Activated naive CD8-positive, alpha-beta T cell treated with anti-CD3 and anti-CD28 coated beads, Interleukin-2, amount 10 ng/mL, durations not matched to agents 7 days and 5 days (primary cell): ENCODE measurements at regions not wholly inside any gene's neighbourhood (a gene's known extent, or its start where the extent isn't known, plus 50 kb on each side); places are given as distances from the start of the nearest gene placed in this dataset.

ENCODE experiments used
- ATAC-seq: fragments of 150-1000 bp; cut with Tn5 transposase; one replicate; pipeline ENCODE4 v1.10.0; 2021; ENCODE audit warnings: low read depth, moderate library complexity
- POLR2A ChIA-PET: fragments of 350-600 bp; sonication (Branson Sonifier 250); formaldehyde crosslinking; loops from one replicate; lab custom pipeline; 2021; ENCODE audit warnings: antibody characterized with exemption; lab: Charles Lee
- DNase-seq: peaks from one replicate; pipeline ENCODE4 v3.0.0; 2021
- H3K27ac Mint-ChIP-seq: one replicate; pipeline ENCODE4 v1.8.0; 2022; ENCODE audit warnings: mild to moderate bottlenecking, mixed read lengths
- H3K27me3 Mint-ChIP-seq: one replicate; pipeline ENCODE4 v1.8.0; 2022; ENCODE audit warnings: mild to moderate bottlenecking, moderate library complexity, mixed read lengths
- H3K36me3 Mint-ChIP-seq: one replicate; pipeline ENCODE4 v1.8.0; 2021; ENCODE audit warnings: mild to moderate bottlenecking, mixed read lengths
- H3K4me1 Mint-ChIP-seq: one replicate; pipeline ENCODE4 v1.8.0; 2021; ENCODE audit warnings: mixed read lengths
- H3K4me3 Mint-ChIP-seq: one replicate; pipeline ENCODE4 v1.8.0; 2022; ENCODE audit warnings: mild to moderate bottlenecking, moderate library complexity, mixed read lengths
- H3K9me3 Mint-ChIP-seq: one replicate; pipeline ENCODE4 v1.8.0; 2021; ENCODE audit warnings: mixed read lengths

GRCh38 chr10:1858048-1858447, 120.7 kb upstream of the ADARB2 start:
- H3K36me3 Mint-ChIP-seq: no peaks in the 10 kb centered on the region
- ATAC-seq (no peak), DNase-seq (no peak)
- POLR2A ChIA-PET: no interaction called here
- no peak overlapping the region for H3K27ac Mint-ChIP-seq
- no peaks in the 10 kb centered on the region for H3K27me3 Mint-ChIP-seq
- H3K4me3 Mint-ChIP-seq: no peak overlapping the region
- no peaks in the 10 kb centered on the region for H3K4me1 Mint-ChIP-seq
- no peaks in the 10 kb centered on the region for H3K9me3 Mint-ChIP-seq

- POLR2A ChIA-PET: no interaction called here
- Mint-ChIP-seq H3K4me3 (no peak overlapping the region), H3K9me3 (no peaks in the 10 kb centered on the region), H3K4me1 (no peaks in the 10 kb centered on the region), H3K27ac (no peak overlapping the region), H3K36me3 (no peaks in the 10 kb centered on the region), H3K27me3 (no peaks in the 10 kb centered on the region)
- ATAC-seq: no peak
- no peak for DNase-seq
Measured at GRCh38 chr10:1855911-1856310, 118.6 kb upstream of the ADARB2 start.

GRCh38 chr10:1854271-1854670, 116.9 kb upstream of the ADARB2 start:
- POLR2A ChIA-PET: no interaction called here
- DNase-seq (no peak), ATAC-seq (no peak)
- Mint-ChIP-seq H3K36me3 (no peaks in the 10 kb centered on the region), H3K4me1 (no peaks in the 10 kb centered on the region), H3K9me3 (no peaks in the 10 kb centered on the region), H3K4me3 (no peak overlapping the region), H3K27ac (no peak overlapping the region), H3K27me3 (no peaks in the 10 kb centered on the region)

- Mint-ChIP-seq H3K4me1 (no peaks in the 10 kb centered on the region), H3K36me3 (no peaks in the 10 kb centered on the region), H3K27ac (no peak overlapping the region), H3K27me3 (no peaks in the 10 kb centered on the region), H3K9me3 (no peaks in the 10 kb centered on the region), H3K4me3 (no peak overlapping the region)
- no peak for DNase-seq
- no peak for ATAC-seq
- POLR2A ChIA-PET: no interaction called here
Measured at GRCh38 chr10:1853801-1854200, 116.5 kb upstream of the ADARB2 start.

GRCh38 chr10:1852841-1853240, 115.5 kb upstream of the ADARB2 start:
- DNase-seq (no peak), ATAC-seq (no peak)
- no peaks in the 10 kb centered on the region for H3K36me3 Mint-ChIP-seq
- H3K4me1 Mint-ChIP-seq: no peaks in the 10 kb centered on the region
- POLR2A ChIA-PET: no interaction called here
- H3K9me3 Mint-ChIP-seq: peaks cover 2% of the 10 kb centered on the region
- H3K27ac Mint-ChIP-seq: no peak overlapping the region
- H3K27me3 Mint-ChIP-seq: no peaks in the 10 kb centered on the region
- H3K4me3 Mint-ChIP-seq: no peak overlapping the region

- DNase-seq (no peak), ATAC-seq (no peak)
- Mint-ChIP-seq H3K9me3 (peaks cover 2% of the 10 kb centered on the region), H3K4me1 (no peaks in the 10 kb centered on the region), H3K27me3 (no peaks in the 10 kb centered on the region), H3K4me3 (no peak overlapping the region), H3K27ac (no peak overlapping the region), H3K36me3 (no peaks in the 10 kb centered on the region)
- POLR2A ChIA-PET: no interaction called here
Measured at GRCh38 chr10:1851762-1852161, 114.4 kb upstream of the ADARB2 start.

- ATAC-seq: no peak
- Mint-ChIP-seq H3K27me3 (no peaks in the 10 kb centered on the region), H3K36me3 (no peaks in the 10 kb centered on the region), H3K4me1 (no peaks in the 10 kb centered on the region), H3K4me3 (no peak overlapping the region), H3K27ac (no peak overlapping the region), H3K9me3 (peaks cover 4% of the 10 kb centered on the region)
- no peak for DNase-seq
- POLR2A ChIA-PET: no interaction called here
Measured at GRCh38 chr10:1850971-1851527, 113.7 kb upstream of the ADARB2 start.

GRCh38 chr10:1847361-1847760, 110.0 kb upstream of the ADARB2 start:
- no peak overlapping the region for H3K4me3 Mint-ChIP-seq
- H3K27ac Mint-ChIP-seq: no peak overlapping the region
- H3K36me3 Mint-ChIP-seq: no peaks in the 10 kb centered on the region
- ATAC-seq: no peak
- peaks cover 2% of the 10 kb centered on the region for H3K27me3 Mint-ChIP-seq
- H3K9me3 Mint-ChIP-seq: peaks cover 4% of the 10 kb centered on the region
- POLR2A ChIA-PET: no interaction called here
- DNase-seq: no peak
- no peaks in the 10 kb centered on the region for H3K4me1 Mint-ChIP-seq

GRCh38 chr10:1846032-1846431, 108.7 kb upstream of the ADARB2 start:
- POLR2A ChIA-PET: no interaction called here
- H3K9me3 Mint-ChIP-seq: peaks cover 9% of the 10 kb centered on the region
- H3K27ac Mint-ChIP-seq: no peak overlapping the region
- no peak overlapping the region for H3K4me3 Mint-ChIP-seq
- ATAC-seq (no peak), DNase-seq (no peak)
- no peaks in the 10 kb centered on the region for H3K4me1 Mint-ChIP-seq
- H3K36me3 Mint-ChIP-seq: no peaks in the 10 kb centered on the region
- peaks cover 2% of the 10 kb centered on the region for H3K27me3 Mint-ChIP-seq

- Mint-ChIP-seq H3K27me3 (peaks cover 2% of the 10 kb centered on the region), H3K4me3 (no peak overlapping the region), H3K27ac (no peak overlapping the region), H3K4me1 (no peaks in the 10 kb centered on the region), H3K9me3 (peaks cover 7% of the 10 kb centered on the region), H3K36me3 (no peaks in the 10 kb centered on the region)
- DNase-seq: no peak
- POLR2A ChIA-PET: no interaction called here
- ATAC-seq: no peak
Measured at GRCh38 chr10:1841759-1842158, 104.4 kb upstream of the ADARB2 start.

GRCh38 chr10:1829712-1830111, 92.4 kb upstream of the ADARB2 start:
- POLR2A ChIA-PET: no interaction called here
- H3K4me3 Mint-ChIP-seq: no peak overlapping the region
- no peak for ATAC-seq
- no peak for DNase-seq
- H3K27me3 Mint-ChIP-seq: no peaks in the 10 kb centered on the region
- H3K27ac Mint-ChIP-seq: no peak overlapping the region
- H3K4me1 Mint-ChIP-seq: no peaks in the 10 kb centered on the region
- H3K9me3 Mint-ChIP-seq: peaks cover 4% of the 10 kb centered on the region
- no peaks in the 10 kb centered on the region for H3K36me3 Mint-ChIP-seq

- no peak for DNase-seq
- POLR2A ChIA-PET: no interaction called here
- Mint-ChIP-seq H3K4me1 (no peaks in the 10 kb centered on the region), H3K36me3 (no peaks in the 10 kb centered on the region), H3K27me3 (no peaks in the 10 kb centered on the region), H3K9me3 (peaks cover 4% of the 10 kb centered on the region), H3K27ac (no peak overlapping the region), H3K4me3 (no peak overlapping the region)
- ATAC-seq: no peak
Measured at GRCh38 chr10:1824928-1825327, 87.6 kb upstream of the ADARB2 start.

- Mint-ChIP-seq H3K9me3 (peaks cover 4% of the 10 kb centered on the region), H3K36me3 (no peaks in the 10 kb centered on the region), H3K27me3 (no peaks in the 10 kb centered on the region), H3K4me1 (no peaks in the 10 kb centered on the region), H3K4me3 (no peak overlapping the region), H3K27ac (no peak overlapping the region)
- no peak for DNase-seq
- POLR2A ChIA-PET: no interaction called here
- ATAC-seq: no peak
Measured at GRCh38 chr10:1814556-1814955, 77.2 kb upstream of the ADARB2 start.

GRCh38 chr10:1809139-1809741, 71.9 kb upstream of the ADARB2 start:
- H3K4me3 Mint-ChIP-seq: no peak overlapping the region
- H3K27me3 Mint-ChIP-seq: no peaks in the 10 kb centered on the region
- ATAC-seq (no peak), DNase-seq (no peak)
- no peaks in the 10 kb centered on the region for H3K9me3 Mint-ChIP-seq
- no peaks in the 10 kb centered on the region for H3K36me3 Mint-ChIP-seq
- POLR2A ChIA-PET: no interaction called here
- H3K4me1 Mint-ChIP-seq: no peaks in the 10 kb centered on the region
- H3K27ac Mint-ChIP-seq: no peak overlapping the region
